CD4-positive, alpha-beta T cell treated with Interleukin-17A for 4 hours (primary cell): ENCODE measurements at regions not wholly inside any gene's neighbourhood (a gene's known extent, or its start where the extent isn't known, plus 50 kb on each side); places are given as distances from the start of the nearest gene placed in this dataset.

ENCODE experiments used
- DNase-seq: peaks from one replicate; pipeline ENCODE4 v3.0.0-alpha.2; 2020; ENCODE audit warnings: mixed read lengths

GRCh38 chr4:74653331-74654229 is 140.7 kb downstream of the BTC start:
- DNase-seq = no peak

DNA sequence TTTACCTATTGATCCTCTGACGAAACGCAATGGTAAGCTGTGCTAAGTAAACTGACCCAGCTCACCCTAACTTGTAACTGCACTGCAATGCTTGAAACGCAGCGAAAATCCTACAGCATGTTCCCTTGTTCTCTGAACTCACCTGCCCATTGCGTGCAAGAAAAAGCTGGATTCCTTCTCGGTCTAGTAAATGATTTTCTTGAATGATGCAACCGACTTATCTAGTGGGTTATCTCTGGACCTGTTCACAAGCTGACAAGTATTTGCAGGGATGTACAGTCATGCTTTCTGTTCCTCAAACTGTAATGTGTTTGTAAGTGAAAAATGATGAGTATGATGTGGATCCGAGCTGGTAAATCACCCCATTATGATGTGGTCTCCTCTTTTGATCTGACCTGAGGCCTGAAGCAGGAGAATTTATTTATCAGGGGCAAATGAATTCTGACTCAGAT is 140.1 kb downstream of the BTC start:
- DNase-seq = no peak

GRCh38 chr4:74656596-74656995 is 137.7 kb downstream of the BTC start:
- DNase-seq = no peak

DNA sequence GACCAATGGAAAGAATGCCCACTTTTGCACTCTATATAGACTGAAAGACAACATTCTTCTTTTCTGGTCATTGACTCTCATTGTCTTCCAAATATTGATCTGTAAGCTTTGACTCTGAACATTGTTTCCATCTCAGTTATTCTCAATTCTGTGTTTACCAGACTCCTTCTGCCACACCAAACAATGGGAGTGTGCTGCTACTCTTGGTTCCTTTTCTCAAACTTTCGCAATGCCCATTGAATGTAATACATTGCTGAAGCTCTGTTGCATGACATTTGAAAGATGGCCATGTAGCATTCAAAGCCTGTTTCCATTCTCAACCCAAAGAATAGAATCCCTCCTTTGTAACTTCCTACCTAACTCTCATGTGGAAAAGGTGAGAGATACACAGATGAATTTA is 136.2 kb downstream of the BTC start:
- no peak for DNase-seq

DNA sequence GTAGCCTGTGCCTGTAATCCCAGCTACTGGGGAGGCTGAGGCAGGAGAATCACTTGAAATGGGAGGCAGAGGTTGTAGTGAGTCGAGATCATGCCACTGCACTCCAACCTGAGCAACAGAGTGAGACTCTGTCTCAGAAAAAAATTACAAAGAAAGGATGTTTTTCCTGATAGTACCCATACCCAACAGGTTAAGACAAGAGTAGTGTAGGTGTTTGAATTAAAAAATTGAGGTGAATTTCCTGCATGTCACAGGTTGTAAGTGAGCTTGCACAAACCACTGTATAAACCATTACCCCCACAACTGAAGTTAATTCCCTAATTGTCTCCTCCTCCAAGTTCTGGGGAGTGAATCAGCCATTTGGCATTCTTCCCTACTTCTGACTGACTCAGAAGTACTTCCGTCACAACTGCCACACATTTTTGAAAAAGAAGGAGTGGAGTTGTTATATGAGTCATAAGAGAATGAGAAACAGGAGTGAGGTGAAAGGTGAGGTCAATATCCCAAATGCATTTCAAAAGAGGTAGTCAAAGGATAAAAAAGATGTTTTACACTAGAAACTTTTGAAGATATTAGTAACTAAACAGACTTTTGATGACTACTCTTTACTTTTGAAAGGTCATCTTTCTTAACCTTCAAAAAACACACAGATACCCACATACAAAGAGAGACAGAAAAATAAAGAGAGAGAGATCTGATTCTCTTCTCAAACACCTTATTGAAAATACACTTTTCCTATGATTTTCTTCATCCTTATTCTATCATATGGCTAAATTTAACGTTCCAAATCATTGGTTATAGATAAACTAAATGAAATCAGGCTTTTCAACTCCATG is 134.5 kb downstream of the BTC start:
- DNase-seq = no peak

DNA sequence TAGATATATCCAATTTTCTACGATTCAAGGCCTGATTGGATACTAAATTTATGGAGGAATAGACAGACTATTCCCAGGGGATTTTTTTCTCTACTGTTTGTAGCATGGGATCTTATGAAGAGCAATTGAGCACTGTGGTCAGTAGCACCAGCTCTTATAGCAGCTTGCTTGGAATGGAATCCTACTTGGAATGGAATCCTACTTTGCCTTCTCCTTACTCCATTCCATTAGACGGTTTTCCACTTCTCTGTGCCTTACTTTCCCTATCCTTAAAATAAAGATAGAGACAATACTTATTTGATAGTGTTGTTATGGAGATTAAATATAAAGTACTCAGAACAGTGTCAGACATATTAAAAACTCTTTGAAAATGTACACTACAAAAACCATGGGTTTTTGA is 133.5 kb downstream of the BTC start:
- DNase-seq = no peak

DNA sequence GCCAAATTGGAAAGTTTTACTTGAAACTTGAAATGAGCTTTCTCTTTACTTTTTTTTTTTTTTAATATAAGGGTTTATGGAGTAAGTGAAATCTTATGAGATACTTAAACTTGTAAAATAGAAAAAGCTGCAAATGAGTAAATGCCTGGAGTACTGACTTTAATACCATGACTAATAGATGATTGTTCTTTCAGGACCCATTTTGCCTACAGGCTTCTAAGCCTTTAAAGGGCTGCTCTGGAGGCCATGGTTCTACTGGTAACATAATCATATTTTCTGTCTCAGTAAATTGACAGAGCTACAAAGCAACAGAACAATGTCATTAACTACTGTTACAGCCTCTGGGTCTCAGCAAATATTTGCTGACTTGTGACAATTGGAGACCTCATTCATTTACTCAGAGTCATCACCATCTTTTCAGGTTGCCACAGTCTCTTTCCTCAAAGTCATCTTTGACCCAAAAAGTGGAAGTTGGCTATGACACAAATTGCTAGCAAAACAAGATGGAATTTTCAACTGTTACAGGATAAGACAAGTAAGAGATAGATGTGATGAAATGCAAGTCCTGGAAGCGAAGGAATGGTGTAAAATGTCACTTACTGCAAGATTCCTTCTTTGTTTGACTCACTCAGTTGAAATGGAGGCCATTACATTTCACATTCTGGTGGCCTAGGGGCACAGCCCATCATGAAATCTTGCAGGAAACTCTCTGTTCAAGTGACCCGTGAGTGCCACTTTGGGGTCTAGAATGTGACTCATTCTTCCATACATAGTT is 132.7 kb downstream of the BTC start:
- no peak for DNase-seq

GRCh38 chr4:74663631-74664030 is 130.7 kb downstream of the BTC start:
- no peak for DNase-seq

DNA sequence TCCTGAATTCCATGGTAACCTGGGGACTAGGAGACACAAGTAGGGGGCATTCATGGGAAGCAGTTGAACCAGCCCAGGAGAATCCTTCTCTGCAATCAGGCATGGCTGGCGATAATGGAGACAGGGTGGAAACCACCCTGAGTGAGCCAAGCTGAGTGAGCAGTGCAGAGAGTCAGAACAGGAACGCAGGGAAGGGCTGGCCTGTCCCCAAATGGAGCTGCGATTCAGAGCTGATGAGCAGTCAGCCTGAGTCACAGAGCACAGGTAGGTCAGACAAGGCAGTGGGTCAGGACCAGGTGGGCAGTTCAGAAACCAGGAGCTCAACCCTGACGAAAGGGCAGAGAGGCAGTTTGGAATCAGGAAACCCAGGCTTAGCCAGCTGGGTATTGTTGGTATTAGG is 129.0 kb downstream of the BTC start:
- no peak for DNase-seq

GRCh38 chr4:74665876-74666275 is 128.4 kb downstream of the BTC start:
- DNase-seq = no peak

- no peak for DNase-seq
These were observed 126.9 kb downstream of the BTC start for GRCh38 chr4:74667438-74667837.

GRCh38 chr4:74667944-74668343 is 126.4 kb downstream of the BTC start:
- no peak for DNase-seq

GRCh38 chr4:74669702-74670101 is 124.6 kb downstream of the BTC start:
- DNase-seq = no peak

DNA sequence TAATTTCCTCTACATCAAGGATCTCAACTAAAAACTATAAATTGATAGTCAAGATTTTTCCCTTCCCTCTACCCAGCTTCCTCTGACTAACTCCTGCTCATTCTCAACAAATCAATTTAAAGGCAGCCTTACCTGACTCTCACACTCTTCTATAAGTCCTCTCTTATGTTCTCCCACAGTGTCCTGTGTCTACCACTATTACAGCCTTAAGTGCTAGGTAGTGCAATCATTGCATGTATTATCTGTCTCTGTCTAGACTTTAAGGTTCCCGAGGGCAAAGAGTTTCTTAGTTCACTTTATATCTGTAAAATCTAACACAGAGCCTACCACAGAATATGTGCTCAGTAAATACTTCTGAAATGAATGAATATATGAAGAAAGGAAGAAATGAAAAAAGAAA is 123.7 kb downstream of the BTC start:
- DNase-seq = no peak

DNA sequence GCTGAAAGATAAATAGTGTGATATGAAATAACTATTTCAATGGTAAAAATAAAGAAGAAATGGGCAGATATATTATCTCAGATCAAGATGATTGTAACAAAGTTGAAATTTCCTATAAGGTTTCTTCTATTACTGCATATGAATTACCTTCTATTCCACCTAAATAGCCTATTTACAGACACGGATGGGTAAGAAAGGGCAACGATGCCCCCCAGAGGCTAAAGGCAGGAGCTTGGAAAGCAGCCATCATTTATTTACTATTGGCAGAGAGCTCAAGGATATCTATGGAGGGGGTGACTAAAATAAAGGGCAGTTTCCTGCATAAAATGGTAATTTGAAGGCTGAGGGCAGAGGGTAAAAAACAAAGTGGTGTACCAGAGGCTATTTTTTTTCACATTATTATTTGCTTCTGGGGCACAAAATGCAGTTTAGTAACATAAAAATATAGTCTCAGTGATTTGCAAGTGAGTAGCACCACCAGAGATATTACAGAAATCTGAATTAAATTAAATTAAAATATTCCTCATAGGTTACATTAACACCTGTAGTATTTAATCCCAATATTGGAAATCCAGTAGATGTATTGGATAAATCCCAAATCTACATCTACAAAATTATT is 123.1 kb downstream of the BTC start:
- peak; percentile 71 for DNase-seq

- DNase-seq = no peak
These were observed 119.6 kb downstream of the BTC start for GRCh38 chr4:74674750-74675149.

DNA sequence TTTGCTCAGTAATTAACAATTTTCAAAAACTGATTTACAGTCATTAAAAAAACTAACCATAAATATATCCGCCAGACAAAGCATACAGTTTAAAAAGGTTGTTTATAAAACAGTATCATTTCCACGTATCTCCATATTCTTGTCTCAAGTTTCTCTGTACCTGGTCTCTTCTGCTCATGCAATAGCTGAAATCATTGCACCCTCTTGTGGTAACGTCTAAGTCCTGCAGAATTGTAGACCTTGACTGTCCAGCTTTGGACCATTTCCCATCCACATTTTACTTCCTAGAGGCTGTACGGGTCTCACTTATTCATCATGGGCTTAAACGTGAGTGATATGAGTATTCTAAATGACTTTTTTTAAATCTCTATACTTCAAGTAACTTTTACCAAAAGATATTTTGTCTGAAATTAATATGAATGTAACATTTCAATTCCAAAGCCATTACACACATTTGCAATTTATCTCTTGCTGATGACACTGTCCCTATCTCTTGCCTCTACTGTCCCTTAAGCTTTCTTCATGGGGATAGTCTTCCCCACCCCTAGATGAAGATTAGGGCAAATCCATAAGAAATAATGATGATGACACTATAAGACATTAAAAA is 118.5 kb downstream of the BTC start:
- peak; percentile 8 for DNase-seq

DNA sequence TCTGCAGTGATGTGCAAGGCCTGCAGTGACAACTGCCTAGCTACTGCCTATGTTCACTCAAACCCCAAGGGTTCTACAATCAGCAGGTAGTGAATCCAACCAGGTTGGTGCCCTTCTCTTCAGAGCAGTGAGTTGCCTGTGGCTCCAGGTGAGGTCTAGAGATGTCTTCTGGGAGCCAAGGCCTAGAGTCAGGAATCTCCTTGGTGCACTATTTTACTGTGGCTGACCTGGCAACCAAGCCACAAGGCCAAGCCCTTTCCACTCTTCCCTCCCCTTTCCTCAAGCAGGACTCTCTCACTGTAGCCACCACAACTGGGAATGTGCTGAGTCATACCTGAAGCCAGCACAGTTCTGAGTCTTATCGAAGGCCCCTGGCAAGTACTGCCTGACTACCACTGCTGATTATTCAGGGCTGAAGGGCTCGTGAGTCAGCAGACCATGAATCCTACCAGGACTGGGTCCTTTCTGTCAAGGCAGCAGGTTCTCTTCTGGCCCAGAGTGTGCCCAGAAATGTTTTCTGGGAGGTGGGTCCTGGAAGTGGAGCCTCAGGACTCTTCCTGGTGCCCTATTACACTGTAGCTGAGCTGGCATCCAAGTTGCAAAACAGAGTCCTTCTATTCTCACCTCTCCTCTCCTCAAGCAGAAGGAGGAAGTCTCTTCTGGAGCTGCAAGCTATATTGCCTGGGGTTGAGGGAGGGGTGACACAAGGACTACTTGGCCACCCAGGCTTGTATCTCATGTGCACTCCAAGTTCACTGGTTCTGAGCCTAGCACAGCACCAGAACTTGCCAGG is 111.6 kb downstream of the BTC start:
- DNase-seq = no peak

- DNase-seq = no peak
These were observed 101.4 kb downstream of the BTC start for GRCh38 chr4:74692972-74693371.
